ENCODE measurements at regions not wholly inside any gene's neighbourhood (a gene's known extent, or its start where the extent isn't known, plus 50 kb on each side); places are given as distances from the start of the nearest gene placed in this dataset.

GRCh38 chr9:111222757-111223156, 107.3 kb downstream of the OR2K2 start:
- TF ChIP-seq CTCF (IDR thresholded peaks at IDR 0.05) (no peak), TP53 (CRISPR knock-in tag; IDR thresholded peaks at IDR 0.05) (no peak), AFF4 (CRISPR knock-in tag; IDR thresholded peaks at IDR 0.05; ENCODE audit: borderline replicate concordance) (no peak), ARID4B (CRISPR knock-in tag; IDR thresholded peaks at IDR 0.05; ENCODE audit: borderline replicate concordance) (no peak), E2F1 (CRISPR knock-in tag; IDR thresholded peaks at IDR 0.05) (no peak), TCF7 (CRISPR knock-in tag; IDR thresholded peaks at IDR 0.05; ENCODE audit: low read depth) (no peak), ZNF671 (CRISPR knock-in tag; IDR thresholded peaks at IDR 0.05) (no peak), E2F4 (CRISPR knock-in tag; IDR thresholded peaks at IDR 0.05; ENCODE audit: borderline replicate concordance, low read depth) (no peak), NR2C2 (CRISPR knock-in tag; IDR thresholded peaks at IDR 0.05) (no peak), USF1 (CRISPR knock-in tag; IDR thresholded peaks at IDR 0.05) (no peak)
